ENCODE measurements at regions not wholly inside any gene's neighbourhood (a gene's known extent, or its start where the extent isn't known, plus 50 kb on each side); places are given as distances from the start of the nearest gene placed in this dataset.

DNA sequence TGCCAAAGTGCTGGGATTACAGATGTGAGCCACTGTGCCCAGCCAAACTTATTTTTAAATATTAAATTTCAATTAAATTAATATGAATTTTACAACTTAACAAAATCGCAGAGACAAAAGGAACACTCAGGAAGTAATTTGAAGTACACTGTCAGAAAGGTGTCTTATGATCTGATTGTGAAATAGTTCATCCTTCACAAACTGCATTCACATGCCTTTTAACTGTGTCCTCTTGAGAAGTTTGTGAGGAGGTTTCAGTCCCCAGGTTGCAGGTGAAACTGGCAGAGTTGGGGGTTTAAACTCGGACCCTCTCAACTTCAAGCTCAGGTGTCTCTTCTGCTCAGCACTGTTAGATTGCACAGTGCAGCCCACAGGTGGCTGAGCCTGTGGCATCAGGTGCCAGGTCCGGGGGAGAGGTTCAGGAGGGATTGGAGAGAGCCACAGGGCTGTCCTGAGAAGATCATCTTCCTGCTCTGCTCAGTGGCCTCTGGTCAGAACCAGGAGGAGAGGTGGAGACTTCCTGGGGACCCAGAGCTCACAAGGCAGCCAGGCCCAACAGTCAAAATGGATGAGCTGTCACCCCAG, 152.3 kb upstream of the RAB4A start:
- TF ChIP-seq, protein P1, sequence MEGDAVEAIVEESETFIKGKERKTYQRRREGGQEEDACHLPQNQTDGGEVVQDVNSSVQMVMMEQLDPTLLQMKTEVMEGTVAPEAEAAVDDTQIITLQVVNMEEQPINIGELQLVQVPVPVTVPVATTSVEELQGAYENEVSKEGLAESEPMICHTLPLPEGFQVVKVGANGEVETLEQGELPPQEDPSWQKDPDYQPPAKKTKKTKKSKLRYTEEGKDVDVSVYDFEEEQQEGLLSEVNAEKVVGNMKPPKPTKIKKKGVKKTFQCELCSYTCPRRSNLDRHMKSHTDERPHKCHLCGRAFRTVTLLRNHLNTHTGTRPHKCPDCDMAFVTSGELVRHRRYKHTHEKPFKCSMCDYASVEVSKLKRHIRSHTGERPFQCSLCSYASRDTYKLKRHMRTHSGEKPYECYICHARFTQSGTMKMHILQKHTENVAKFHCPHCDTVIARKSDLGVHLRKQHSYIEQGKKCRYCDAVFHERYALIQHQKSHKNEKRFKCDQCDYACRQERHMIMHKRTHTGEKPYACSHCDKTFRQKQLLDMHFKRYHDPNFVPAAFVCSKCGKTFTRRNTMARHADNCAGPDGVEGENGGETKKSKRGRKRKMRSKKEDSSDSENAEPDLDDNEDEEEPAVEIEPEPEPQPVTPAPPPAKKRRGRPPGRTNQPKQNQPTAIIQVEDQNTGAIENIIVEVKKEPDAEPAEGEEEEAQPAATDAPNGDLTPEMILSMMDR (IDR thresholded peaks at IDR 0.05; ENCODE audit: control insufficient read depth, extremely low read depth, insufficient read depth) = no peak
- no peak for DNase-seq (ENCODE audit: low read depth)
- no peak overlapping the region for H3K4me3 ChIP-seq (ENCODE audit: low read depth, low read length)

DNA sequence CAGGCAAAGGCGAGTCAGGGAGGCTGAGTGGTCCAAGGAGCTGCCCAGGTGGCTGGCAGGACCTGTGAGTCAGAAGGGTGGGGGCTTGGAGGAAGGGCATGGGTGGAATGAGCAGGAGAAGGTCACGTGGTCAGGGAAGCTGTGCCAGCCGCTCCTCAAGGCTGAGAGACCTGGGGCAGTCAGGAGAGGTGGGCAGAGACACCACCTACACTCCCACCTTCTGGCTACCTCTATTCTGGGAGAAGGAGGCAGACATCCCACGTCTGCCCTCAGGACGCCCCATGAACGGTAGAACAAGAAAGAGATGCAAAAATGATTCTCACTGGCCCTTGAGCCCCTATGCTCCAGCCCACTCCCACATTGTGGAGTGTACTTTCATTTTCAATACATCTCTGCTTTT, 151.8 kb upstream of the RAB4A start:
- TF ChIP-seq, protein P1 (IDR thresholded peaks at IDR 0.05; ENCODE audit: control insufficient read depth, extremely low read depth, insufficient read depth) = no peak
- H3K4me3 ChIP-seq (ENCODE audit: low read depth, low read length) = no peak overlapping the region
- DNase-seq (ENCODE audit: low read depth) = no peak

DNA sequence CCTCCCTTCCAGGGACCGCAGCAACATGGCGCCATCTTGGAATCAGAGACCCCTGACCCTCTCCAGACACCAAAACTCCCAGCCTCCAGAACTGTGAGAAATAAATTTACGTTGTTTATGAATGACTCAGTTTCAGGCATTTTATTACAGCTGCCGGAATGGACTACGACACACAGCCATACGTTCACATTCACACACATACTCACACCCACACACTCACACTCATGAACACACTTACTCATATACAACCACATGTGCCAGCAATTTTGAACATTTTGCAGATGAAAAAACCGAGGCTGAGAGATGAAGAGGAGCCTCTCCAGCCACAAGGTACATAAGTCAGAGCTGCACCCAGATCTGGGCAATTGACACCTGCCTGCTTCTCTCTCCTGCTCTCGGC, 151.0 kb upstream of the RAB4A start:
- DNase-seq (ENCODE audit: low read depth) = no peak
- TF ChIP-seq, protein P1 (IDR thresholded peaks at IDR 0.05; ENCODE audit: control insufficient read depth, extremely low read depth, insufficient read depth) = no peak
- no peak overlapping the region for H3K4me3 ChIP-seq (ENCODE audit: low read depth, low read length)

DNA sequence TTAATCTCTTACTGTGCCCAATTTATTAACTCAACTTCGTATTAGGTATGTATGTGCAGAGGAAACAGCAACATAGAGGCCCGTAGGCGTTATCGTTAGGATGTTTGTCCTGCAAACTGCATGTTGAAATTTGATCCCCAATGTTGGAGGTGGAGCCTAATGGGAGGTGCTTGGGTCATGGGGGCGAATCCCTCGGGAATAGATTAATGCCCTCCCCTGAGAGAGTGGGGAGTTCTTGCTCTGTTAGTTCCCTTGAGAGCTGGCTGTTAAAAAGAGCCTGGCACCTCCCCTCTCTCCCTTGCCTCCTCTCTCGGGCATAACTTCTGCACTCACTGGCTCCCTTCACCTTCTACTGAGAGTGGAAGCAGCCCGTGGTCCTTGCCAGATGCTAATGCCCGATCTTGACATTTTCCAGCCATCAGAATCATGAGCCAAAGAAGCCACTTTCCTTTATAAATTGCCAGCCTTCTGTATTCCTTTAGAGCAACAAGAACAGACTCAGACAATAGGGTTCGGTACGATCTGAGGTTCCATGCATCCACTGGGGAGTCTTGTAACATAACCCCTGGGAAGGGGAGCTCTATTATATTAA, 149.0 kb upstream of the RAB4A start:
- TF ChIP-seq, protein P1 (IDR thresholded peaks at IDR 0.05; ENCODE audit: control insufficient read depth, extremely low read depth, insufficient read depth) = no peak
- H3K4me3 ChIP-seq (ENCODE audit: low read depth, low read length) = no peak overlapping the region
- no peak for DNase-seq (ENCODE audit: low read depth)

DNA sequence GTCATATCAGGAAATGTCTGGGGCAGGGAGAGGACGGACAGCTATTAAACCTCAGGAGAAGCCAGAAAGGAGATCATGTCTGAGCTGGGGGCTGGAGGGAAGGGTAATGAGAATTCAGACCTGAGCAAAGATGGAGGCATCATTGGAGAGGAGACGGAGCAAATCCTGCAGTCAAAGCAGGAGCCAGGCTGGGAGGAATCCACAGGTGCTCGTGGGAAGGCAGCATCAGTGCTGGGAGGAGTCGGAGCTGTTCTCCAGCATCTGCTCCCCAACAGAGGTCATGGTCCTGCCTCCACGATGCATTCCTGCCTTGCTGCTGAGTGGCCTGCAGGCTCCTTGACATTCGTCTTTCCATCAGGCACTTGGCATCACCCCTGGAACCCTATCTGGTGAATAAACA, 148.3 kb upstream of the RAB4A start:
- H3K4me3 ChIP-seq (ENCODE audit: low read depth, low read length) = no peak overlapping the region
- DNase-seq (ENCODE audit: low read depth) = no peak
- TF ChIP-seq, protein P1 (IDR thresholded peaks at IDR 0.05; ENCODE audit: control insufficient read depth, extremely low read depth, insufficient read depth) = no peak

DNA sequence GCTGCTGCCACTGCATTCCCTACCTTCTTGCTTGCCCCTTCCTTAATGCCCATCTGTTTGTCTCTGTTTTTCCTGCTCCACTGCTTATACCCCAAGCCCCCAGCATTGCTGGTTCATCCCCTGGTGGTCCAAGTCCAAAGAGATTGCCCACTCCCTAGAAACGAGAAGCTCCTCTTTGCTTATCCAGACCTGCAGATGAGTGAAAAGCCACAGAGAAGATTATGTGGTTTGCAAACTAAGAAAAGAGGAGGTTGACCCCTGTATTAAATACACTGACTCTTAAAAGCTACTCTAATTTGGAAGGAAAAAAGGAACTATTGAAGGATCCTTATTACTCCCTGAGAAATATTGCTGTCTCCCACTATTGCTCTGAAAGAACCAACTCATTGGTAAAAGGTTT, 146.8 kb upstream of the RAB4A start:
- DNase-seq (ENCODE audit: low read depth) = no peak
- H3K4me3 ChIP-seq (ENCODE audit: low read depth, low read length) = no peak overlapping the region
- TF ChIP-seq, protein P1 (IDR thresholded peaks at IDR 0.05; ENCODE audit: control insufficient read depth, extremely low read depth, insufficient read depth) = no peak
